GM12873 (cell line): ENCODE measurements at regions not wholly inside any gene's neighbourhood (a gene's known extent, or its start where the extent isn't known, plus 50 kb on each side); places are given as distances from the start of the nearest gene placed in this dataset.

Experiments used
- TF ChIP-seq, protein P1 (sequence below): IDR thresholded peaks from 2 replicates; pipeline ENCODE4 v1.5.1; 2012; ENCODE audit warnings: low read depth, mild to moderate bottlenecking, moderate library complexity, low read length, control low read depth; ENCODE audit not compliant: insufficient read depth; ENCODE audit errors: missing control alignments

DNA sequence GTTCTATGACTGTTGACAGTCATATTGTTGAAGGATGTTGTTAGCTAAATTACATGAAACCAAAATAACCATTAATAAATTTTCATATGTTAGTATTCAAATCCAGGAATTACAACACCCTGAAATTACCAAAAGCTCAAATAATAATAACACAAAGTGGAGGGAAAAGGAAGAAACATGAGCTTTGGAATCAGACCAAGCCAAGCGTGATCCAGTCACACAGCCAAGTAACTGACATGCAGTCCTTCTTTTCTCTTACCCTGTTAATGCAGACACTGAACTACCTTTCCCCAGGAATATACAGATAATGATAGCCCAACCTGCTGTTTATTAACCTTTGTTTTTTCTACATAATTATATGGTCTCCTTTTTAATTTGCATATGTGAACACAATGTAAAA, 130.2 kb downstream of the HS3ST1 start:
- TF ChIP-seq, protein P1, sequence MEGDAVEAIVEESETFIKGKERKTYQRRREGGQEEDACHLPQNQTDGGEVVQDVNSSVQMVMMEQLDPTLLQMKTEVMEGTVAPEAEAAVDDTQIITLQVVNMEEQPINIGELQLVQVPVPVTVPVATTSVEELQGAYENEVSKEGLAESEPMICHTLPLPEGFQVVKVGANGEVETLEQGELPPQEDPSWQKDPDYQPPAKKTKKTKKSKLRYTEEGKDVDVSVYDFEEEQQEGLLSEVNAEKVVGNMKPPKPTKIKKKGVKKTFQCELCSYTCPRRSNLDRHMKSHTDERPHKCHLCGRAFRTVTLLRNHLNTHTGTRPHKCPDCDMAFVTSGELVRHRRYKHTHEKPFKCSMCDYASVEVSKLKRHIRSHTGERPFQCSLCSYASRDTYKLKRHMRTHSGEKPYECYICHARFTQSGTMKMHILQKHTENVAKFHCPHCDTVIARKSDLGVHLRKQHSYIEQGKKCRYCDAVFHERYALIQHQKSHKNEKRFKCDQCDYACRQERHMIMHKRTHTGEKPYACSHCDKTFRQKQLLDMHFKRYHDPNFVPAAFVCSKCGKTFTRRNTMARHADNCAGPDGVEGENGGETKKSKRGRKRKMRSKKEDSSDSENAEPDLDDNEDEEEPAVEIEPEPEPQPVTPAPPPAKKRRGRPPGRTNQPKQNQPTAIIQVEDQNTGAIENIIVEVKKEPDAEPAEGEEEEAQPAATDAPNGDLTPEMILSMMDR: no peak

DNA sequence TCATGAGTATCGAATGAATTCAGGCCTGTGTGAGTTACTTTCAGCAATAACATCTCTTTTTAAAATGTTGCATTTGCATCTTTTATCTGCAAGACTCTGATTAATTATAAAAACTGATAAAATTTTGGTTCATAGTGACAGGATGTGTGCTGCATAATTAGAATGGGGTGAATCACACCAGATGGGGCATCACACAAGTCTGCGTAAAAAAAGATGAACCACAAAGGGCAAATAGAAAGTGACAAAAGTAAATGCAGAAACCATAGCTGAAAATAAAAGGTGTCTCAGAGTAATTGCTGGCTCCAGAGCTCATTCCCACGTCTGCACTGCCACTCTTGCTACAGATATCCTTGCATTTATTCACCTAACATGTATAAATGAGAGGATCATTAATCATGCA, 131.1 kb downstream of the HS3ST1 start:
- TF ChIP-seq, protein P1: no peak

DNA sequence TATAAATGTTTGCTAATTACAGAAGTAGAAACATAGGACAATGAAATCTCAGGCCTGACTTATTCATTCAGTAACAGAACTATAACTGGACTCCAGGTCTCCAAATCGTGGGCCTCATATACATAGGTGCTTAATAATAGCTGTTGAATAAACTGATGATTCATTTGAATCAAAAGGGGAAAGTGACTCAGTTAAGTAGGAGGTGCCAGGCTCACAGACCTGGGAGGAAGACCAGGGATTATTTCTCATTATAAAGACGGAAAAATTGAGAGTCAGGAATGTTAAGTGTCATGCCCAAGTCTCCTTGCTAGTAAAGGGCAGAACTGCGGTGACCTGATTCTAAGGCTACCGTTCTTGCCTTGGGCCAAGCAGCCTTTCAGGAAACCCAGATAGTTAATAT, 131.5 kb downstream of the HS3ST1 start:
- TF ChIP-seq, protein P1: no peak

DNA sequence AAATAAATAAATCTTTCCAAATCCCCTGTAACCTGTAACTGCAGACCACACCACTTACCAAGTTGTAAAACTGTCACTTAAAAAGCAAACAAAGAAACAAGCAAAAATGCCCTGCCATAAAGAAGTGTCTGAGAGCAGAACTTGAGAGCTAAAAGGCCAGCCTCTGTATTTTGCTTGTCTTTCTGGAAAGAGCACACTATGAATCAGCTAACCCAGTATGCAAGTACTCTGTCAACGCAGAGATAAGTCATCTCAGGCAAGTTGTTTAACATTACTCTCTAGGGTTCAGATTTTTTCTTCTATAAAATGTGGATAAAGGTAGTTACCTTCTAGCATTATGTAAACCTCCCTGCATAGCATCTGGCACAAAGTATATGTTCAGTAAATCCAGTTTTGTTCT, 134.8 kb downstream of the HS3ST1 start:
- TF ChIP-seq, protein P1: no peak

DNA sequence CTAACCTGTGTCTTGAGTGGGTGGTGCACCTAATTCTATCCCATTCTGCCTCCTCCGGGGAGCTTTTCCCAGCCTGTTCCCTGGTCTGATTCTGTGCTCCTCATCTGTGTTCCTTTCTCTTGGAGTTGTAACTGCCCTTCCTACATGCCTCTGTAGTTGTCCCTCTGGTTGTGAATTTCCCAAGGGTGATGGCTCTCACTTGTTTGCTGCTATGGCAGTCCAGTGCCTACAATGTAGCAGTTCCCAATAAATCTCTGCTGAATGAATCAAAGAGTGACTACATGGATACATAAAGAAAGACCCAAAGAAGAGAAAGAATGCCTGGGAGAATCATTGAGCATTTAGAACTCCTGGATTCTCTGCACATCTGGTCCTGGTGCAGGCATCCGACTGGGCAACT, 141.6 kb downstream of the HS3ST1 start:
- TF ChIP-seq, protein P1: no peak

DNA sequence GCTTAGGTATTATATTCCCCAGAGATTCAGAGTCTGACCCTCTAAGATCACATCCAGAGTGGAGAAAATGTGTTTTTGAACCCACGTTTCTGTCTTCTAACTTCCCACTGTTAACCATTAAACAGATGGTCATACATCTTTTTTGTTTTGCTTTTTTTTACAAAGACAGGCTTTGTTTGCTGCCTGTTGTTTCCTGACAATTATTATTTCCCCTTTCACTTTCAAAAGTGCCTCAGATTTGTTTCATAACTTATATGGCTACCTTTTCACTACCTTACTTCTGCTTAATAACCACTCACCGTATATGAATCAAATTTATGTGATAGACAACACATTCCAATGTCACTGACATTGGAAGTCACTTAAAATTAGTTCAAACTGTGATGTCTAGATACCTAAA, 142.2 kb downstream of the HS3ST1 start:
- TF ChIP-seq, protein P1: no peak

DNA sequence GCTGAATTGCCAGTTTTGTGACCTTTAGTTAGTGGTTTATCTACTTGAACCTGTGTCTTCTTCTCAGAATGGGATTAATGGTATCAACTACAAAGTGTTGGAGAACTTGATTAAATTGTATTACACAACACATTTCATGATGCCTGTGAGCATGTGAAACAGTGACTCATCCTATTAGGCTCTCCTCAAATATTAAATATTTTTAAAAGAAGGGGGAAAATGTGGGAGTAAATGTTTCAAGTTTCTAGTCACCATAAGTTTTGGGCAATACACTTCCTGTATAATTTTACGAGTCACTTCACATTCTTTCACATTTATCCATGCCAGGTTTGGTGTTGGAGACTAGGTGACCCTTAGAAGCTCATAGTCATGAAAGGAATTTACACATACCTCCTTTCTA, 147.0 kb downstream of the HS3ST1 start:
- TF ChIP-seq, protein P1: no peak

DNA sequence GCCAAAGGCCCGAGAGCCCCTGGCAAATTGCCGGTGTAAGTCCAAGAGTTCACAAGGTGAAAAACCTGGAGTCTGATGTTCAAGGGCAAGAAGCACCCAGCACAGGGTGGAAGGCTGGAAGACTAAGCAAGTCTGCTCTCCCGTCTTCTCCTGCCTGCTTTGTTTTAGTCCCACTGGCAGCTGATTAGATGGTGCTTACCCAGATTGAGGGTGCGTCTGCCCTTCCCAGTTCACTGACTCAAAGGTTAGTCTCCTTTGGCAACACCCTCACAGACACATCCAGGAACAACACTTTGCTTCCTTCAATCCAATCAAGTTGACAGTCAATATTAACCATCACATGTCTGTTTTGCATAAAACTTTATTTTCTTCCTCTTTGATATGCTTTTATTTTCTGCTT, 157.4 kb downstream of the HS3ST1 start:
- TF ChIP-seq, protein P1: no peak
